K562 (cell line): ENCODE measurements at regions not wholly inside any gene's neighbourhood (a gene's known extent, or its start where the extent isn't known, plus 50 kb on each side); places are given as distances from the start of the nearest gene placed in this dataset.

ENCODE experiments used
- CBX5 ChIP-seq: IDR thresholded peaks from 2 replicates; pipeline ENCODE4 v1.6.1; 2014; ENCODE audit warnings: low read depth, borderline replicate concordance
- CHD2 ChIP-seq: IDR thresholded peaks from 2 replicates; pipeline ENCODE4 v1.6.1; 2011; ENCODE audit warnings: low read depth, low read length
- EZH2 ChIP-seq: IDR thresholded peaks from 2 replicates; pipeline ENCODE4 v1.6.1; 2012; ENCODE audit warnings: low read depth, mild to moderate bottlenecking, inconsistent platforms, low read length, borderline replicate concordance
- KDM1A ChIP-seq, 2 experiments: fragments of 450-650 bp; IDR thresholded peaks; 2 replicates each; pipeline ENCODE4 v1.6.1; 2016; ENCODE audit warnings: mild to moderate bottlenecking in 2 of 2
- POLR2A ChIP-seq: fragments of 450-650 bp; conservative IDR thresholded peaks from 2 replicates; pipeline ENCODE4 v1.6.1; 2016
- POLR3G ChIP-seq: IDR thresholded peaks from 2 replicates; pipeline ENCODE4 v1.6.1; 2011; ENCODE audit not compliant: insufficient read length, insufficient replicate concordance; ENCODE audit errors: extremely low read depth
- TAF1 ChIP-seq: IDR thresholded peaks from 2 replicates; pipeline ENCODE4 v1.6.1; 2011; ENCODE audit warnings: mild to moderate bottlenecking, low read length, moderate library complexity; ENCODE audit not compliant: insufficient read depth, control insufficient read depth, severe bottlenecking; ENCODE audit errors: extremely low read depth
- TAF7 ChIP-seq: fragments of 450-650 bp; IDR thresholded peaks from 2 replicates; pipeline ENCODE4 v1.6.1; 2016; ENCODE audit warnings: missing genetic modification characterization, missing compliant biosample characterization
- ZFP30 ChIP-seq: fragments of 250-450 bp; sonication (Bioruptor Pico); IDR thresholded peaks from 2 replicates; pipeline ENCODE4 v1.8.0; 2022; ENCODE audit warnings: moderate library complexity, mild to moderate bottlenecking, inconsistent platforms, borderline replicate concordance
- ZNF174 ChIP-seq: fragments of 250-450 bp; sonication (Bioruptor Pico); IDR thresholded peaks from 2 replicates; pipeline ENCODE4 v1.4.0; 2020; ENCODE audit warnings: mild to moderate bottlenecking
- ZNF639 ChIP-seq, 2 experiments: fragments of 200-800 bp in 1 of 2; sonication (Bioruptor generic) in 1 of 2; sonication (generic) in 1 of 2; formaldehyde crosslinking in 1 of 2; IDR thresholded peaks in 1 of 2; conservative IDR thresholded peaks in 1 of 2; 2 replicates each; pipeline versions ENCODE4 v1.5.0 to v1.6.1; 2016 to 2020; ENCODE audit warnings: missing compliant biosample characterization in 1 of 2, missing genetic modification characterization in 1 of 2, missing genetic modification reagents in 1 of 2

- TF ChIP-seq POLR2A (no peak), ZNF639 (CRISPR knock-in tag; conservative IDR thresholded peaks at IDR 0.05 in 1 of 2, IDR thresholded peaks at IDR 0.05 in 1 of 2) (no peak), POLR3G (no peak), KDM1A (IDR thresholded peaks at IDR 0.05) (no peak), ZNF174 (CRISPR knock-in tag) (no peak), TAF1 (no peak), CHD2 (no peak), ZFP30 (CRISPR knock-in tag) (no peak), CBX5 (no peak), EZH2 (no peak), TAF7 (tag) (no peak)
Observed at GRCh38 chr3:31247063-31247447, 285.7 kb upstream of the STT3B start.
